ENCODE measurements at regions not wholly inside any gene's neighbourhood (a gene's known extent, or its start where the extent isn't known, plus 50 kb on each side); places are given as distances from the start of the nearest gene placed in this dataset.

DNA sequence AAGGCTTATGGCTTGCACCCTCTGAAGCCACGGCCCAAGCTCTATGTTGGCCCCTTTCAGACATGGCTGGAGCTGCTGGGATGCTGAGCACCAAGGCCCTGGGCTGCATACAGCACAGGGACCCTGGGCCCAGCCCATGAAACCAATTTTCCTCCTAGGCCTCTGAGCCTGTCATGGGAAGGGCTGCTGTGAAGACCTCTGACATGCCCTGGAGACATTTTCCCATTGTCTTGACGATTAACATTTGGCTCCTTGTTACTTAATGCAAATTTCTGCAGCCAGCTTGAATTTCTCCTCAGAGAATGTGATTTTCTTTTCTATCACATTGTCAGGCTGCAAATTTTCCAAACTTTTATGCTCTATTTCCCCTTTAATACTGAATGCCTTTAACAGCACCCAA, 844.7 kb downstream of the PCDH18 start:
- H3K9me3 ChIP-seq = no peaks in the 10 kb centered on the region
- no peak for ATAC-seq (ENCODE audit: low FRiP score in 2 of 2)
- H3K4me3 ChIP-seq = no peak overlapping the region
- DNase-seq = no peak
- TF ChIP-seq EP300 (IDR thresholded peaks at IDR 0.05) (no peak), POLR2AphosphoS5 (IDR thresholded peaks at IDR 0.05) (no peak), POLR2A (IDR thresholded peaks at IDR 0.05) (no peak)
- TF ChIP-seq, protein P1, sequence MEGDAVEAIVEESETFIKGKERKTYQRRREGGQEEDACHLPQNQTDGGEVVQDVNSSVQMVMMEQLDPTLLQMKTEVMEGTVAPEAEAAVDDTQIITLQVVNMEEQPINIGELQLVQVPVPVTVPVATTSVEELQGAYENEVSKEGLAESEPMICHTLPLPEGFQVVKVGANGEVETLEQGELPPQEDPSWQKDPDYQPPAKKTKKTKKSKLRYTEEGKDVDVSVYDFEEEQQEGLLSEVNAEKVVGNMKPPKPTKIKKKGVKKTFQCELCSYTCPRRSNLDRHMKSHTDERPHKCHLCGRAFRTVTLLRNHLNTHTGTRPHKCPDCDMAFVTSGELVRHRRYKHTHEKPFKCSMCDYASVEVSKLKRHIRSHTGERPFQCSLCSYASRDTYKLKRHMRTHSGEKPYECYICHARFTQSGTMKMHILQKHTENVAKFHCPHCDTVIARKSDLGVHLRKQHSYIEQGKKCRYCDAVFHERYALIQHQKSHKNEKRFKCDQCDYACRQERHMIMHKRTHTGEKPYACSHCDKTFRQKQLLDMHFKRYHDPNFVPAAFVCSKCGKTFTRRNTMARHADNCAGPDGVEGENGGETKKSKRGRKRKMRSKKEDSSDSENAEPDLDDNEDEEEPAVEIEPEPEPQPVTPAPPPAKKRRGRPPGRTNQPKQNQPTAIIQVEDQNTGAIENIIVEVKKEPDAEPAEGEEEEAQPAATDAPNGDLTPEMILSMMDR (IDR thresholded peaks at IDR 0.05) = no peak
- H3K36me3 ChIP-seq = no peaks in the 10 kb centered on the region
- no peak overlapping the region for H3K27ac ChIP-seq
- WGBS, 2 donors = 65 to 87% methylated on average over 2 of the region's 2 CpGs
- no peaks in the 10 kb centered on the region for H3K27me3 ChIP-seq
- no peaks in the 10 kb centered on the region for H3K4me1 ChIP-seq

DNA sequence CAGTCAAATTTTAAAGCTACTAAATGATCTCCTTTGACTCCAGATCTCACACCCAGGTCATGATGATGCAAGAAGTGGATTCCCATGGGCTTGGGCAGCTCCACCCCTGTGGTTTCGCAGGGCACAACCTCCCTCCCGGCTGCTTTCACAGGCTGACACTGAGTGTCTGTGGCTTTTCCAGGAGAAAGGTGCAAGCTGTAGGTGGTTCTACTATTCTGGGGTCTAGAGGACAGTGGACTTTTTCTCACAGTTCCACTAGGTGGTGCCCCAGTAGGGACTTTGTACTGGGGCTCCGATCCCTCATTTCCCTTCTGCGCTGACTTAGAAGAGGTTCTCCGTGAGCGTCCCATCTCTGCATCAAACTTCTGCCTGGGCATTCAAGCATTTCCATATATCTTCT, 845.2 kb downstream of the PCDH18 start:
- no peaks in the 10 kb centered on the region for H3K9me3 ChIP-seq
- TF ChIP-seq, protein P1 (IDR thresholded peaks at IDR 0.05) = no peak
- no peak for TF ChIP-seq EP300 (IDR thresholded peaks at IDR 0.05)
- TF ChIP-seq POLR2AphosphoS5 (IDR thresholded peaks at IDR 0.05) = no peak
- no peak for TF ChIP-seq POLR2A (IDR thresholded peaks at IDR 0.05)
- WGBS, 2 donors = 91 to 94% methylated on average over 6 of the region's 6 CpGs
- no peaks in the 10 kb centered on the region for H3K36me3 ChIP-seq
- H3K27ac ChIP-seq = no peak overlapping the region
- H3K4me3 ChIP-seq = no peak overlapping the region
- DNase-seq (no peak), ATAC-seq (ENCODE audit: low FRiP score in 2 of 2) (no peak)
- H3K27me3 ChIP-seq = no peaks in the 10 kb centered on the region
- H3K4me1 ChIP-seq = no peaks in the 10 kb centered on the region

DNA sequence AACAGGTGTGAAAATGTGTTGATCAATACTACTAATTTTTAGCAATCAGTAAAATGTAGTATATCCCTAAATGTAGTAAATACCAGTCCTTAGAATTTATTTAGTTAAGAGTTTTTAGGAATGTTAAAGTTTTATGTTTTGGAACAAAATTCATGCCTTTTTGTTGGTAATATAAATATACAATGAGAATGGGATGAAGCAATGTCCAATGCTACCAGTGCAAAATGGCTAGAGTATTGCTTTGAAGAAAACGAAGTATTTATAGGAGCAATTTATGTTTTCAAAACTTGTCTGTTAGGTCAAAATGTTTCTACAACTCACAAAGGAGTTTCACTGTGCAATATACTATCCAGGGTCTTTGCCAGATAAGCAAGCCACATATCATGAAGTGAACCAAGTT, 851.5 kb downstream of the PCDH18 start:
- no peak for ATAC-seq (ENCODE audit: low FRiP score in 2 of 2)
- Histone ChIP-seq H3K27me3 (no peaks in the 10 kb centered on the region), H3K27ac (no peak overlapping the region), H3K4me1 (no peaks in the 10 kb centered on the region), H3K36me3 (no peaks in the 10 kb centered on the region), H3K4me3 (no peak overlapping the region), H3K9me3 (no peaks in the 10 kb centered on the region)
- WGBS, 2 donors = 55 to 78% methylated on average over 1 of the region's 1 CpG
- DNase-seq = no peak
- no peak for TF ChIP-seq POLR2AphosphoS5 (IDR thresholded peaks at IDR 0.05)
- TF ChIP-seq, protein P1 (IDR thresholded peaks at IDR 0.05) = no peak
- TF ChIP-seq POLR2A (IDR thresholded peaks at IDR 0.05) = no peak
- no peak for TF ChIP-seq EP300 (IDR thresholded peaks at IDR 0.05)

DNA sequence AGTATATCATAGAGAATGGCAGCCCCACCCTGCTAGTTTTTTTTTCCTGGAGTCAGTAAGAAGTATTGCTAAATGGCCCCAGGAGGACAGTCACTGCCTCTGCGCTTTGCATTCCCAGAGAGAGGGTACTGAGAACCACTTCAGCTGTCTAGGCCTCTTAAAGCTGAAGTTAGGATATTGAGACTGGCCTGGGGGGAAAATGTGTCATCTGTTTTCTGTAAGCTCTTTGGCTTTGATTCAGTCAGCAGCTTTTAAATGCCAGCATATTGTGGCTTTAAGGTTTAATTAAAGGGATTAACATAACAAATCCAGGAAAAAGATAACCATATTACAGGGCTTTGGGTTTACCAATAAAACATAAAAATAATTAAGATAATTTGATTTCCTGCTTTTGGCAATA, 852.0 kb downstream of the PCDH18 start:
- DNase-seq (no peak), ATAC-seq (ENCODE audit: low FRiP score in 2 of 2) (no peak)
- H3K4me3 ChIP-seq = no peak overlapping the region
- WGBS, 2 donors = 65 to 83% methylated on average over 1 of the region's 1 CpG
- no peaks in the 10 kb centered on the region for H3K9me3 ChIP-seq
- no peaks in the 10 kb centered on the region for H3K27me3 ChIP-seq
- H3K4me1 ChIP-seq = no peaks in the 10 kb centered on the region
- no peaks in the 10 kb centered on the region for H3K36me3 ChIP-seq
- TF ChIP-seq, protein P1 (IDR thresholded peaks at IDR 0.05) = no peak
- no peak for TF ChIP-seq POLR2AphosphoS5 (IDR thresholded peaks at IDR 0.05)
- no peak for TF ChIP-seq POLR2A (IDR thresholded peaks at IDR 0.05)
- TF ChIP-seq EP300 (IDR thresholded peaks at IDR 0.05) = no peak
- H3K27ac ChIP-seq = no peak overlapping the region

DNA sequence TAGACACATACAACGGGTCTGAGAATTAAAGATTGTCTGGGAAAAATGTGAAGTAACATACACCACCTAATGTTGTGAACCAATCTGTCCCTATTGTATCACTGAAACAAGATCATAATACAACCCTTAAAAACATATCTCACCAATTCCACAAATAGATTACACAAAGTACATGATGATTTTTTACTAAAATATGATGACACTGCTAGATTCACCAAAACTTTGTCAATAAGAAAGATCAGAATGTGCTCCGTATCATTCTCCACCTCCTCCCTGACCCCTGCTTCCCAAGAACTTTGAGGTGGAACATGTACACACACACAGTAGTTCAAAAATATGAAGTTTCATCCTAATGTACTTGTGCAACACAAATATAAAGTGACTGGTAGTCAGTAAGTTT, 862.0 kb downstream of the PCDH18 start:
- DNase-seq (no peak), ATAC-seq (ENCODE audit: low FRiP score in 2 of 2) (no peak)
- Histone ChIP-seq H3K9me3 (no peaks in the 10 kb centered on the region), H3K36me3 (no peaks in the 10 kb centered on the region), H3K4me3 (no peak overlapping the region), H3K27me3 (no peaks in the 10 kb centered on the region), H3K4me1 (no peaks in the 10 kb centered on the region), H3K27ac (no peak overlapping the region)
- 79 to 85% methylated on average over 2 of the region's 2 CpGs for WGBS, 2 donors
- no peak for TF ChIP-seq POLR2A (IDR thresholded peaks at IDR 0.05)
- TF ChIP-seq, protein P1 (IDR thresholded peaks at IDR 0.05) = no peak
